Gastrocnemius medialis (tissue), 4 donors: ENCODE measurements at regions not wholly inside any gene's neighbourhood (a gene's known extent, or its start where the extent isn't known, plus 50 kb on each side); places are given as distances from the start of the nearest gene placed in this dataset.

Experiments used
- ATAC-seq, 2 donors: fragments of 150-250 bp; one replicate each; pipeline ENCODE4 v1.9.1; 2016
- DNase-seq, 2 donors: peaks; one replicate each; pipeline ENCODE4 v3.0.0-alpha.2; 2019
- H3K27ac ChIP-seq, 4 donors: fragments of 200-600 bp; sonication (generic); 1 replicate in 1 of 4; 2 replicates in 3 of 4; pipeline ENCODE4 v1.5.1; 2016 to 2018; ENCODE audit warnings: mild to moderate bottlenecking in 2 of 4, moderate library complexity in 1 of 4
- H3K27me3 ChIP-seq, 3 donors: fragments of 200-600 bp; sonication (generic) in 2 of 3; 1 replicate in 1 of 3; 2 replicates in 2 of 3; pipeline versions ENCODE4 v1.5.1 to v1.6.0; 2016 to 2019; ENCODE audit warnings: mild to moderate bottlenecking in 1 of 3, moderate library complexity in 1 of 3
- H3K36me3 ChIP-seq, 2 donors: fragments of 200-600 bp; sonication (generic) in 1 of 2; one replicate each; pipeline ENCODE4 v1.5.1; 2017 to 2018
- H3K4me1 ChIP-seq, 2 donors: fragments of 200-600 bp; sonication (generic) in 1 of 2; one replicate each; pipeline ENCODE4 v1.5.1; 2016 to 2017; ENCODE audit warnings: mild to moderate bottlenecking in 2 of 2
- H3K4me3 ChIP-seq, 4 donors: fragments of 200-600 bp; sonication (generic) in 3 of 4; 1 replicate in 1 of 4; 2 replicates in 3 of 4; pipeline ENCODE4 v1.5.1; 2016 to 2019; ENCODE audit warnings: mild to moderate bottlenecking in 2 of 4
- H3K9me3 ChIP-seq, 3 donors: fragments of 200-600 bp; sonication (generic) in 2 of 3; 1 replicate in 1 of 3; 2 replicates in 2 of 3; pipeline ENCODE4 v1.5.1; 2016 to 2019
- CTCF ChIP-seq, 5 experiments: fragments of 450-650 bp in 3 of 5; fragments of 200-600 bp in 2 of 5; sonication (generic) in 2 of 5; IDR thresholded peaks in 4 of 5; conservative IDR thresholded peaks in 1 of 5; 1 replicate in 4 of 5; 2 replicates in 1 of 5; pipeline ENCODE4 v1.5.1; 2016 to 2019; ENCODE audit warnings: antibody characterized with exemption in 5 of 5, mild to moderate bottlenecking in 3 of 5, moderate library complexity in 3 of 5
- POLR2A ChIP-seq, 2 donors: fragments of 450-650 bp; IDR thresholded peaks; one replicate each; pipeline ENCODE4 v1.6.1; 2017; ENCODE audit warnings: antibody characterized with exemption in 2 of 2, mild to moderate bottlenecking in 2 of 2, moderate library complexity in 2 of 2
- in situ Hi-C, 4 donors: fragments of 200-750 bp; cut with MboI; loops; one replicate each; pipeline versions ENCODE4 v1.15.0 to v1.8.0; 2017; ENCODE audit warnings: low sequenced_read_pairs in 4 of 4
- intact Hi-C: fragments of 100-400 bp; cut with DNase I; formaldehyde crosslinking; loops from one replicate; pipeline ENCODE4 v1.15.1; 2023; ENCODE audit warnings: low total_unique reads

- intact Hi-C loops, result no loop called here
- H3K4me3 ChIP-seq, result no peak overlapping the region
- H3K27me3 ChIP-seq, result no peaks in the 10 kb centered on the region
- in situ Hi-C loops, result no loop called here
- H3K4me1 ChIP-seq, result no peaks in the 10 kb centered on the region
- TF ChIP-seq CTCF (IDR thresholded peaks at IDR 0.05 in 4 of 5, conservative IDR thresholded peaks at IDR 0.05 in 1 of 5) (no peak), POLR2A (IDR thresholded peaks at IDR 0.05) (no peak)
- ATAC-seq, result no peak
- DNase-seq, result no peak
- H3K36me3 ChIP-seq, result no peaks in the 10 kb centered on the region
- no peaks in the 10 kb centered on the region for H3K9me3 ChIP-seq
- no peak overlapping the region for H3K27ac ChIP-seq
Observed at GRCh38 chr7:111630862-111631261, 68.6 kb upstream of the IMMP2L start.

DNA sequence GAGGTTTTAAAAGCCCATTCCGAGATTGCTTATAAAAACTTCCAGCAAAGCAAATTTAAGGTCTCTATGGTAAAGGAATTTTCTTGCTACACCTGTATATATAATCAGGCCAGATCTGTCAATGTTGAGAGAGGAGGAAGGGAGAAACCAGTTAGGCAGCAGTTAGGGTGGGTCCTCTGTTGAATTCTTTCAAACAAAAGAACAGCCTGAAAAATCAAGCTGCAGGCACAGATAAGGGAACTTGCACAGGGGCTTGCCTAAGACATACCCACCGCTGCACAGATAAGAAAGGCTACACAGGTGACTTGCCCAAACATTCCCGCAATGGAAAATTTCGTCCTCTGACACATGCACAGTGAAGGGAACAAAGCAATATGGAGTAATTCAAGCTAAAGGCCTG, 59.8 kb upstream of the IMMP2L start:
- intact Hi-C loops, result no loop called here
- in situ Hi-C loops, result no loop called here

More for the DNA sequence above, 59.8 kb upstream of the IMMP2L start:
- no peaks in the 10 kb centered on the region for H3K36me3 ChIP-seq
- no peak for DNase-seq
- H3K27me3 ChIP-seq, result no peaks in the 10 kb centered on the region
- no peaks in the 10 kb centered on the region for H3K9me3 ChIP-seq
- H3K27ac ChIP-seq, result no peak overlapping the region
- H3K4me1 ChIP-seq, result no peaks in the 10 kb centered on the region
- no peak for ATAC-seq
- H3K4me3 ChIP-seq, result no peak overlapping the region
- TF ChIP-seq POLR2A (IDR thresholded peaks at IDR 0.05) (no peak), CTCF (IDR thresholded peaks at IDR 0.05 in 4 of 5, conservative IDR thresholded peaks at IDR 0.05 in 1 of 5) (no peak)
